ENCODE measurements at regions not wholly inside any gene's neighbourhood (a gene's known extent, or its start where the extent isn't known, plus 50 kb on each side); places are given as distances from the start of the nearest gene placed in this dataset.

DNA sequence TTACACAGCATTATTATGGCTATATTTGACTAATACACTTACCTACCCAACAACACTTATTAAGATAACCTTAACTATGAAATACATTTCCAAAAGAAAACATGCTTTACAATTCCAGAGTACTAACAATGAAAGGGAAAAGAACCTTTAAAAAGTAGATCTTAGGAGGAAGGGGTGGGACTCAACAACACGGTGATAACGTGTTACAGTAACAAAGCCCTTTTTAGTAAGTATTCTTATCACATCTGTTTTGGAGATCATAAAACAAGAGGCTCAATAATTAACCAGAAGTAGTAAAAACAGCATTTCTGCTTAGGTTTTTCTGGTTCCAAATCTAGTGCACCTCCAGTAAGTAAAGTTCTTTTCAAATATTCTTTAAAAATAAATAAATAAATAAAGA is 202.1 kb upstream of the SLC7A11 start:
- no peaks in the 10 kb centered on the region for H3K79me2 ChIP-seq (ENCODE audit: insufficient read depth, low read length)
- H3K27ac Mint-ChIP-seq = no peak overlapping the region
- H3K27me3 ChIP-seq (ENCODE audit: control insufficient read depth in 2 of 2, insufficient read depth in 2 of 2, low read length in 2 of 2) = no peaks in the 10 kb centered on the region
- H3K4me2 ChIP-seq (replicated peaks; ENCODE audit: extremely low read depth, low read length, poor library complexity, severe bottlenecking) = no peak overlapping the region
- H3K36me3 Mint-ChIP-seq = no peaks in the 10 kb centered on the region
- peaks cover 0 to 2% (median 0%) of the 10 kb centered on the region in 3 donors for H3K27me3 Mint-ChIP-seq (ENCODE audit: low read depth in 3 of 3)
- H3K9ac ChIP-seq (ENCODE audit: insufficient read depth, low read length, poor library complexity, severe bottlenecking) = no peak overlapping the region
- H3K9me3 Mint-ChIP-seq = peaks cover 0 to 6% (median 3%) of the 10 kb centered on the region in 7 donors
- no peaks in the 10 kb centered on the region for H3K4me1 ChIP-seq (ENCODE audit: control insufficient read depth in 1 of 2, insufficient read depth in 2 of 2, low read length in 2 of 2)
- no peaks in the 10 kb centered on the region for H3K36me3 ChIP-seq (replicated peaks in 1 of 2; ENCODE audit: control insufficient read depth in 1 of 2, insufficient read depth in 2 of 2, low read length in 2 of 2)
- H3K9me3 ChIP-seq (replicated peaks in 1 of 2; ENCODE audit: control insufficient read depth in 1 of 2, insufficient read depth in 1 of 2, low read length in 2 of 2) = peaks cover 0 to 4% of the 10 kb centered on the region in 2 donors
- no peak overlapping the region for H2AFZ ChIP-seq (ENCODE audit: insufficient read depth, low read depth, low read length, poor library complexity, severe bottlenecking)
- DNase-seq = no peak
- TF ChIP-seq CTCF (IDR thresholded peaks at IDR 0.05) = no peak
- no CpG with 5 or more reads among the region's 2 CpGs for WGBS (ENCODE audit: insufficient coverage)
- no peaks in the 10 kb centered on the region for H3K4me1 Mint-ChIP-seq
- H4K20me1 ChIP-seq (ENCODE audit: insufficient read depth, low read length) = no peaks in the 10 kb centered on the region
- no peak overlapping the region for H3K4me3 ChIP-seq (replicated peaks in 1 of 3; ENCODE audit: low read depth in 2 of 3, low read length in 3 of 3)
- intact Hi-C loops (cut with micrococcal nuclease) = no loop called here
- H3K27ac ChIP-seq (ENCODE audit: low read depth in 1 of 2, low read length in 2 of 2) = no peak overlapping the region
- H3K4me3 Mint-ChIP-seq = no peak overlapping the region

DNA sequence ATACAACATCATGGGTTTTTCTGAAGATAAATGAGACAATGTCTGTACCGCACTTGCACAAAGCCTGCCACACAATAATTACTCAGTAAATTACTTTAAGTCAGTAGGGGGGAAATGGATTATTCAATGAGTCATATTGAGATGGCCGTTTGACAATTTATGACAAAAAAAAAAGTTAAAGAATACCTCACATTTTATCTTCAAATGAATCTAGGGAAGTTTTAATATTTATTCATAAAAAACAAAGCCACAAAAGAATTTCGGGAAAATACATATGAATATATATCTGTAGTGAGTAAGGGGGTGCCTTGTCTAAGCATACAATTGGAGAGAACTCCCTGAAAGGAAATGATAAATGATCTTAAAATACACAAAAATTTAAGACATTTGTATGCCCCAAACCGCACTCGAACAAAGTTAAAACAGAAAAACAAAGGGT is 197.0 kb upstream of the SLC7A11 start:
- WGBS (ENCODE audit: insufficient coverage) = no CpG with 5 or more reads among the region's 5 CpGs
- no peak overlapping the region for H3K4me2 ChIP-seq (replicated peaks; ENCODE audit: extremely low read depth, low read length, poor library complexity, severe bottlenecking)
- peaks cover 5 to 15% (median 8%) of the 10 kb centered on the region in 7 donors for H3K9me3 Mint-ChIP-seq

More for the DNA sequence above, 197.0 kb upstream of the SLC7A11 start:
- H3K4me1 ChIP-seq (ENCODE audit: control insufficient read depth in 1 of 2, insufficient read depth in 2 of 2, low read length in 2 of 2) = no peaks in the 10 kb centered on the region
- no peak for DNase-seq
- H3K79me2 ChIP-seq (ENCODE audit: insufficient read depth, low read length) = no peaks in the 10 kb centered on the region
- no peak overlapping the region for H3K4me3 ChIP-seq (replicated peaks in 1 of 3; ENCODE audit: low read depth in 2 of 3, low read length in 3 of 3)
- H3K27ac ChIP-seq (ENCODE audit: low read depth in 1 of 2, low read length in 2 of 2) = no peak overlapping the region
- no peaks in the 10 kb centered on the region for H3K36me3 ChIP-seq (replicated peaks in 1 of 2; ENCODE audit: control insufficient read depth in 1 of 2, insufficient read depth in 2 of 2, low read length in 2 of 2)
- H4K20me1 ChIP-seq (ENCODE audit: insufficient read depth, low read length) = no peaks in the 10 kb centered on the region
- peaks cover 0 to 4% of the 10 kb centered on the region in 2 donors for H3K9me3 ChIP-seq (replicated peaks in 1 of 2; ENCODE audit: control insufficient read depth in 1 of 2, insufficient read depth in 1 of 2, low read length in 2 of 2)
- TF ChIP-seq CTCF (IDR thresholded peaks at IDR 0.05) = no peak
- H3K27ac Mint-ChIP-seq = no peak overlapping the region
- H3K27me3 ChIP-seq (ENCODE audit: control insufficient read depth in 2 of 2, insufficient read depth in 2 of 2, low read length in 2 of 2) = no peaks in the 10 kb centered on the region
- H3K36me3 Mint-ChIP-seq = peaks cover 0 to 2% of the 10 kb centered on the region in 2 donors
- H3K4me1 Mint-ChIP-seq = peaks cover 6% of the 10 kb centered on the region
- H3K4me3 Mint-ChIP-seq = no peak overlapping the region
- H3K9ac ChIP-seq (ENCODE audit: insufficient read depth, low read length, poor library complexity, severe bottlenecking) = no peak overlapping the region
- H2AFZ ChIP-seq (ENCODE audit: insufficient read depth, low read depth, low read length, poor library complexity, severe bottlenecking) = no peak overlapping the region
- intact Hi-C loops (cut with micrococcal nuclease) = no loop called here
- peaks cover 0 to 2% (median 0%) of the 10 kb centered on the region in 3 donors for H3K27me3 Mint-ChIP-seq (ENCODE audit: low read depth in 3 of 3)

Measured in CD14-positive monocyte (primary cell).